ENCODE measurements at regions not wholly inside any gene's neighbourhood (a gene's known extent, or its start where the extent isn't known, plus 50 kb on each side); places are given as distances from the start of the nearest gene placed in this dataset.

GRCh38 chr2:118683460-118683859, 164.0 kb downstream of the EN1 start:
- TF ChIP-seq SREBF2 (IDR thresholded peaks at IDR 0.05; ENCODE audit: low read length) (no peak), POLR2A (IDR thresholded peaks at IDR 0.05; ENCODE audit: low read depth, low read length) (no peak), CREB1 (IDR thresholded peaks at IDR 0.05; ENCODE audit: low read depth) (no peak), MYC (IDR thresholded peaks at IDR 0.05; ENCODE audit: insufficient read depth, insufficient read length, insufficient replicate concordance, low read length, severe bottlenecking) (no peak), SRF (IDR thresholded peaks at IDR 0.05; ENCODE audit: low read depth in 2 of 2, low read length in 2 of 2) (no peak), SP1 (IDR thresholded peaks at IDR 0.05; ENCODE audit: low read depth, low read length) (no peak), EZH2 (IDR thresholded peaks at IDR 0.05; ENCODE audit: borderline replicate concordance, control insufficient read depth, low read depth, low read length) (no peak)

Data from GM12878 (cell line).